ENCODE measurements at regions not wholly inside any gene's neighbourhood (a gene's known extent, or its start where the extent isn't known, plus 50 kb on each side); places are given as distances from the start of the nearest gene placed in this dataset.

DNA sequence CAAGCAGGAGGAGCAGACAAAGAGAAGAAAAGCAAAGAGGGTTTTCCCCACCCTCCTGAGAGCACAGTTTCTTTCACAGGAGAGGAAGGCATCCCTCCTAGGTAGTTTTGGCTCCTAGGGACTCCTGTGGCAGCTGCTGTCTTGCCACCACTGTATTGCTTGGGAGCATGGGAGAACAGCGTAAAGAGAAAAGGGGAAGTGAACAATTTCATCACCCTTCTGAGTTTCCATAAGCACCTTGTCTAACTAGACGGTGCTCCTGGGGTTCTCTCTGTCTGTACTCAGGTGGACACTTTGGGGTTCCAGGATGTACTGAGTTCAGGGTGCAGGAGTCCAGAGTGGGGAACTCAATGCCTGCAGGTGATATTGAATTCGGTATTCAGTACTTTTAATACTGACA, 1430.5 kb downstream of the TBC1D22A start:
- Histone ChIP-seq H3K36me3 (replicated peaks; ENCODE audit: control insufficient read depth, insufficient read depth, low read length) (no peaks in the 10 kb centered on the region), H3K4me3 (ENCODE audit: insufficient read depth, low read depth, low read length) (no peak overlapping the region), H3K27me3 (ENCODE audit: control insufficient read depth, insufficient read depth, low read length) (no peaks in the 10 kb centered on the region)
- DNase-seq = no peak

DNA sequence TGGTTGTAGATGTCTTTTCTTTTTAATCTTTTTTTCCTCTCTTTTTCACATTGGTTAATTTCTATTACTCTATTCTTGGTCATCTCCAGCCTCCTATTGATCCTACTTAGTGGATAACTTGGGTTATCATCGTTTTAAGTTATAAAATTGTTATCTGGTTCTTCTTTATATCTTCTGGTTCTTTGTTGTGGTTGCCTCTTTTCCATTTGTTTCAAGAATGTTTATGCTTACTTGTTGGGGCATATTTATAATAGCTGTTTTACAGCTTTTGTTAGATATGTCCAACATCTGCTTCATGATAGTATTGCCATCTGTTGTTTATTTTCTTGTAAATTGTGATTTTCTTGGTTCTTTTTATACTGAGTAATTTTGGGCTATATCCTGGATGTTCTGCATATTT, 1429.6 kb downstream of the TBC1D22A start:
- no peak for DNase-seq
- Histone ChIP-seq H3K4me3 (ENCODE audit: insufficient read depth, low read depth, low read length) (no peak overlapping the region), H3K36me3 (replicated peaks; ENCODE audit: control insufficient read depth, insufficient read depth, low read length) (no peaks in the 10 kb centered on the region), H3K27me3 (ENCODE audit: control insufficient read depth, insufficient read depth, low read length) (no peaks in the 10 kb centered on the region)

DNA sequence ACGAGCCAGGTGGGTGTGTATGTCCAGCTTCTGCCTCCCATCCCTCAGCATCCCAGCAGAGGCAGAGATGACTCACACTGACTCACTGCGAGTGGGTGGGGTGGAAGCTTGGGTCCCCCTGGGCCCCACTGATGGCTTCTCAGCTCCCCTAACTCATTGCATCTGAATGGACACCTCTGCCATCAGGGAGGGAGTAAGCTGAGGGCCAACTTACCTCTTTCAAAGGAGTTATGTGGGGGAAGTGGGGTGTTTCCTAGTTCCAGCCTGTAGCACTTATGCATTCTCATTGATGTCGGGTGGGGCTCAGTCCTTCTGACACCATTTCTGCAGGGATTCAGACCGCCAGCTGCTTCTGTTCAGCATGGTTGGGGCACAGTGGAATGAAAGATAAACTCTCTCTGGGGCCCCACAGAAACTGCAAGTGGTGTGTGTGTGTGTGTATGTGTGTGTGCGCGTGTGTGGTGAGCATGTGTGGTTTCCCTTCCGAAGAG, 1425.8 kb downstream of the TBC1D22A start:
- no peak overlapping the region for H3K4me3 ChIP-seq (ENCODE audit: insufficient read depth, low read depth, low read length)
- H3K36me3 ChIP-seq (replicated peaks; ENCODE audit: control insufficient read depth, insufficient read depth, low read length) = no peaks in the 10 kb centered on the region
- no peaks in the 10 kb centered on the region for H3K27me3 ChIP-seq (ENCODE audit: control insufficient read depth, insufficient read depth, low read length)
- DNase-seq = peak; percentile 49

DNA sequence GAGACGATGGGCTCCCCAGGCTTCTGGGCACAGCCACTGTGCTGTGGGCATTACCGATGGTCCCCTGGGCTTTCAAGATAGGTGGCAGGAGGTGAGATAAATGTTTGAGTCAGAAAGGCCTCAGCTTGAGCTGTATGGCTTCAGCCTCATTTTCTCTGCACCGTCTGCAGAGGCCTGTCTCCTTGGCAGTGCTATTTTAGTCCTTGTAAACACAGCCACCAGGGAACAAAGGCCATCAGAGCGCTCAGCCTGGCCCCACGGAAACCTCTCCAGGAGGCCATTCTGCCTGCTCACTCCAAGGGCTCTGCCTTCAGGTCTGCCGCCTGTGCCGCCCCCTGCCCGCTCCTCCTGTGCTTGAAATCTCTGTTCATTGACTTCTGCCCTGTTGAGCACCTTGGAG, 1424.9 kb downstream of the TBC1D22A start:
- Histone ChIP-seq H3K36me3 (replicated peaks; ENCODE audit: control insufficient read depth, insufficient read depth, low read length) (no peaks in the 10 kb centered on the region), H3K27me3 (ENCODE audit: control insufficient read depth, insufficient read depth, low read length) (no peaks in the 10 kb centered on the region), H3K4me3 (ENCODE audit: insufficient read depth, low read depth, low read length) (no peak overlapping the region)
- DNase-seq = peak; percentile 48

DNA sequence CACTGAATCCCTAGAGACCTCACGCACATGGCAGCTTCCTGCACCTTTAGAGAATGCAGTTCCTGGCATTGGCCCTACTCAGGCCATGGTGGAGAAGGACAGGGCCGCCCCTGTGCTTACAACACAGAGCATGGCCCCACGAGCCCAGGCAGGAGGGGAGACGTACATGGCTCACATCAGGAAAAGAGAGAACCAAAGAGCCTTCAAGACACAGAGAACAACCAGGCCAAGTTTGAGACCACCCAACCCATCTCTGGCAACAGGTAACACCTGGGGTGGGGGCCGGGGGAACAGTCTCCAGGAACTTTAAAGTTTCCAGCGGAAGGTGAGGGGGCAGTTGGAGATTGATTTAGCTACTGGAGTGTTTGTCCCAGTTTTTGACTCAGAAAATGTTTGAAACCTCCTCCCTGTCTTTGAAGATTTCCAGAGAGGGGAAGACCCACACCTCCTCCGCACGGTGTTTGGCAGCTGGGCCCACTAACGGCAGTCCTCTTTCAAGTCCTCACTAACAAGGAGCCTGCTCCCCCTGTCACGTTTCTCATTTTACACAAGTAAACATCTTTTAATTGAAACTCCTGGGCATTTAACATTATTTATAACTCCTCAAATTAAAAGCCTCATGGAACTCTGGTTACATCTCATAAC, 1423.8 kb downstream of the TBC1D22A start:
- DNase-seq = no peak
- H3K4me3 ChIP-seq (ENCODE audit: insufficient read depth, low read depth, low read length) = no peak overlapping the region
- H3K36me3 ChIP-seq (replicated peaks; ENCODE audit: control insufficient read depth, insufficient read depth, low read length) = no peaks in the 10 kb centered on the region
- H3K27me3 ChIP-seq (ENCODE audit: control insufficient read depth, insufficient read depth, low read length) = no peaks in the 10 kb centered on the region

DNA sequence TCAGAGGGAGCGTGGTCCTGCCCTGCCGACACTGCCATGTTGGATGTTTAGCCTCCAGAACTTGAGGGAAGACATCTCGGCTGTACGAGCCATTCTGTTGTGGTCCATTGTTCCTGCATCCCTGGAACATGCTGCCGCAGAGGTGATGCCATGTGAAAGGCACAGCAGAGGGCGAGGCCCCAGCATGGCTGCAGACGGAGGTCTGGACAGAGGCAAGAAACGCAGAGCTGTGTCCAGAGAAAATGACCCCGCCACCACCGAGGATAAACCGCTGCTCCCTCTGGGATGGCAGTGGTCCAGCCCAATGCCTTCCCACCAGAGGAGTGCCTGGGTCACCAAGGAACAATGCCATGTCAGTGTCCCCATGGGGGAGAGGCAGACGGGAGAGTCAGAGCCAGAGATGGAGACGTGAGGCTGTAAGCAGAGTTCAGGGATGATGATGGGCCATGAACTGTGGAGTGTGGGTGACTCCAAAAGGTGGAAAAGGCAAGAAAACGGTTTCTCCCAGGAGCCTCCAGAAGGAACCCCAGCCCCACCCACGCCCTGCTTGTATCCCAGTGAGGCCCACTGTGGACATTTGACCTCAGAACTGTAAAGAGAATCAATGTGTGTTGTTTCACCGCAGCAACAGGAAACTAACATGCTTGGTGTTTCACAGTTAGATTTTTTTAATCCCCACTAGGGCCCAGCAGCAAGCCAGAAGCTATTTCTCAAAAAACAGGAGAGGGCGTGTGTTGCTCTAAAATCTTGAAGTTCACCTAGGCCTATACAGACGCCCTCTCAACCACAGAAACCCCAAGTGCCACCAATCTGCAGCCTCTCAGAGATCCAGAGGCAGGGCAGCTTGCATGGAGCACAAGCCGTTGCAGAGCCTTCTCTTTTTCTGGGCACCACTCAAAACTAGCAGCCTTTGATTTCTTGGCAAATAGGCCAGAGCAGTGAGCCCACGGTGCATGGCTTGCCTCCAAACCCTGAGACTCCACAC, 1422.9 kb downstream of the TBC1D22A start:
- DNase-seq = no peak
- Histone ChIP-seq H3K4me3 (ENCODE audit: insufficient read depth, low read depth, low read length) (no peak overlapping the region), H3K36me3 (replicated peaks; ENCODE audit: control insufficient read depth, insufficient read depth, low read length) (no peaks in the 10 kb centered on the region), H3K27me3 (ENCODE audit: control insufficient read depth, insufficient read depth, low read length) (no peaks in the 10 kb centered on the region)

DNA sequence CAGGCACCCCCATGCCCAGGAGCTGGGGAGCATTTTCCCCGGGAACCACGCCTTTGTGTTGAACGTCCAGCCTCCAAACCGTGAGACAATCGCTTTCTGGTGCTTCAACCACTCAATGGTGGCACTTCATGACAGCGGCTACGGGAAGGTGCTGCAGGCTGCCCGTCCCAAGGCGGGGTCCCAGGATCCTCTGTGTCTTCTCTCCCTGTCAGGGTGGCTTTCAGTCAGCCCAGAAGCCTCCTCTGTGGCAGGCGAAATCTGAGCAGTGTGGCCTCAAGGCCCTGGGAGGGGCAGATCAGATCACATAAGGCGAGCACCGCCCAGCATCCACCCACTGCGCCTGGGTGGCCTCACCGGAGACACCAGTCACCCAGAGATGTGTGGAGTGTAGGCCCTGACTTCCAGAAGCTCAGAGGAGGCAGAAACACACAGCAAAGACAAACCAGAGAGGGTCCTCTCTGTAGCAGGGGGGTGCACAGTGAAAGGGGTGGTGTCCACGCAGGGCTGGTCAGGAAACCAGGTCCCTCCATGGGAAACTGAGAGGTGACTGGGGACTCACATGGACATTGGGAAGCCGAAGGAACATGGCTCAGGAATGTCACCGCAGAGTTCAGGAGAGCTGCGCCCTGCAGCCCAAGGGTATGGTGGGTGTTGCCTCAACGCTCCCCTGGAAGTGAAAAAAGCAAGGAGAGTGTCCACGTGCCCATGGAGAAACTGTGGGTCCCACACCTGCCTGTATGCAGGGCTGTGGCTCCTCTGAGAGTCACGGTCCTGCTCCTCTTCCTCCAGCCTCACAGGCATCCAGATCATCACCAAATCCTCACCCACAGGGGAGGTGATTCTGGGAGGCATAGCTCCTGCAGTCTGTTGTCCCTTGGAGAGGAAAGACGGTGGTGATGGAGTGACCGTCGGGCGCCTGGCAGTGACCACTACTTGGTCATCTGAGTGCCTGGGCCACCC, 1420.7 kb downstream of the TBC1D22A start:
- no peak for DNase-seq

DNA sequence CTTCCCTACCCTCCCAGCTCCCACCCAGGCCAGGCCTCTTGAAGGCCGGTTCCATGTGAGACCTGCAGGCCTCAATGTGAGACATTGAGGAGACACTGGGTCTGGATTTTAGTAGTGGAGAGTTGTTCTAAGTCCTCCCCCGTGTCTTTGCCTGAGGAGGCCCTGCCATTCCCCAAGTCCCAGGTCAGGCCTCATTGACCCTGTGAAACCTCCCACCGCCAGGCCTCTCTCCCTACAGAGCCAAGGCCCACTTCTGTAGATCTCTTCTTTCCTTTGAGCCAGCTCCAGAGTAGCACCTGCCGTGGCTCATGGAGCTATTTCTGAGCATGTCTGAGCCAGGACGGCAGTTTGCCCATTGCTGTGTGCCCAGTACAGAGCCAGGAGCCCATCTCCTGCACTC, 1419.6 kb downstream of the TBC1D22A start:
- DNase-seq = no peak
- Histone ChIP-seq H3K36me3 (replicated peaks; ENCODE audit: control insufficient read depth, insufficient read depth, low read length) (no peaks in the 10 kb centered on the region), H3K27me3 (ENCODE audit: control insufficient read depth, insufficient read depth, low read length) (no peaks in the 10 kb centered on the region), H3K4me3 (ENCODE audit: insufficient read depth, low read depth, low read length) (no peak overlapping the region)

More for the DNA sequence above, 1420.7 kb downstream of the TBC1D22A start:
- Histone ChIP-seq H3K36me3 (replicated peaks; ENCODE audit: control insufficient read depth, insufficient read depth, low read length) (no peaks in the 10 kb centered on the region), H3K27me3 (ENCODE audit: control insufficient read depth, insufficient read depth, low read length) (no peaks in the 10 kb centered on the region), H3K4me3 (ENCODE audit: insufficient read depth, low read depth, low read length) (no peak overlapping the region)

DNA sequence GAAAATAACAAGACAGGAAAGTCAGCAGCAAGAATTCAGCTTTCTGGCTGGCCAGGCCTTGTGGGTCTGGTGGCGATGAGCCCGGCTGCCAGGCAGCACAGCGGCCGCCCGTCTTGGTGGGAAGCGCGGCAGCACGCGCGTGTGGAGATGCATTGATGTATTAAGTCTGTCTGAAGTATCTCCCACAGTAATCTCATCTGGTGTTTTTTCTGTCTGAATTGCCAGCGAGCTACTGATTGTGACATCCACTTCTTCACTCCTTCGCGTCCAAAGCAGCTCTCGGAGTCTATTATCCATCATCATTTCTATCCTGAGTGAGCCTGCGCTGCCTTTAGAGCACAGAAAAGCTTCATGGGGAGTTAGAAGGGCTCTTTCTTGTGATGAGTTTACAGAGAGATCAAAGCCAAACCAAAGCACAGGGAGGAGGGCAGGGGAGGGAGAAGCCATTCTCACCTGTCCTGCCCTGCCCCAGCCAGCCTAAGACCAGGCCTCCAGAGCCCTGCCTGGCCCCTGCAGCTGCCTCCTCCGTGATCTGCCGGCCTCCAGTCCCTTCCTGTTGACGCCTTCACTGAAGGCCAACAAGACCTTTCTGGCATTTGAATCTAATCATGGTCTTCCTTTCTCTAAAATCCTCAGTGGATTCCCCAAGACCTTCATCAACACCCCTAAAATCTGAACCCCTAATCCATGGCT, 1419.0 kb downstream of the TBC1D22A start:
- no peak overlapping the region for H3K4me3 ChIP-seq (ENCODE audit: insufficient read depth, low read depth, low read length)
- no peaks in the 10 kb centered on the region for H3K27me3 ChIP-seq (ENCODE audit: control insufficient read depth, insufficient read depth, low read length)
- no peaks in the 10 kb centered on the region for H3K36me3 ChIP-seq (replicated peaks; ENCODE audit: control insufficient read depth, insufficient read depth, low read length)
- no peak for DNase-seq

DNA sequence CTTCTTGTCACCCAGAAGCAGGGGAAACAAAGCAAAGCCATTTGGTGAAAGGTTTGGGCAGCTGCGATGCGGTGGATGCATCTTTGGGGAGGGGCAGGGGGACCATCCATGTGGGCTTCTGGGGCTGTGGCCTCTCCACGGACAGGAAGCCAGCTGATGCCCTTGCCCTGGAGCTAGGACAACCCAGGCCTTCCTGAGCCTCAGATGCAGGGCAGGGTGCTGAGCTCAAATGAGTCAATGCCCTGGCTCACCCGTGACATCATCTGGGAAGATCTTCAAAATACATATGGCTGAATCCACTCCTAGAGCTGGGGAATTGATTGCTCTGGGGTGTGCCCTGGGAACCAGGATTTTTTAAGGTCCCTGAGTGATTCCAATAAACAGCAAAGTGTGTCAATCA, 1418.2 kb downstream of the TBC1D22A start:
- Histone ChIP-seq H3K4me3 (ENCODE audit: insufficient read depth, low read depth, low read length) (no peak overlapping the region), H3K36me3 (replicated peaks; ENCODE audit: control insufficient read depth, insufficient read depth, low read length) (no peaks in the 10 kb centered on the region), H3K27me3 (ENCODE audit: control insufficient read depth, insufficient read depth, low read length) (no peaks in the 10 kb centered on the region)
- no peak for DNase-seq

DNA sequence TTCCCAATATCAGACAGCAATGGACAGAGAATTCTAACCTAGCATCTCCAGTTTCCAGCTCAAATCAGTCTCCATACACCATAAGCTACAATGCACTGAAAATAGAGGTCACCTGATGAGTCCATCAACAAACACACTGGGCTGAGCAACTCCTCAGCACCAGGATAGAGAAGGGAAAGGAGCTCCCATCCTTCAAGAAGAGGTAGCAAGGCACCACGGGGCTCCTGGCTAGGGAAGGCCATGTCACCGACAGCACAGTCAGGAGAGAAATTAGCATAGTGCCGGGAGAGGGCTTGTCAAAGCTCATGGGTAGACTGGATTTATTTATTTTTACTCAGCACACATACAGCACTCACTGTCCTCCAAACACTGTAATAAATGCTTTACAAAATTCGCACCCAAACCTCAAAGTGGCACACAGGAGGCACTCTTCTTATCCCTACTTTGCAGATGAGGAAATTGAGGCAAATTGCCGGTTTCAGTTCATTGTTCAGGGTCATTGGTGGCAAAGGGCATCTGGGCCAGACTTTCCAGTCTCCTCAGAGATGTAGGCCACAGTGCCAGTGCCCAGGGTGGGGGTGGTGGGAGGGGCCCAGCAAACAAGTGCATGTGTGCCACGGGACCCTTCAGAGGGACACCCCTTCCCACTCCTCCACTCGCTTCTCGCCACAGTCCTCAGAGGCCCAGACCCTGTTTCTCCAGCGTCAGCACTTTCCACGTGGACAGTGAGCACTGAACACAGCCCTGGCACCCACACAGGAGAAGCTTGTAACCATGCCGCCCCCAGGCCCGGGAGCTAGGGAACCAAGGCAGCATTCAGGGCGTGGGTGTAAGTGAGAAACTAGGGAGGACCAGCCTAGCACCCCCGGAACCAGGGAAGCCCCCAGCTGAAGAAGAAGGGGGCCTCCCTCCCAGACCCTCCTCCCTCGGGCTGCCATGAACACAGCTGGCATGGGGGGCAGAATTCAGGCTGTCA, 1417.4 kb downstream of the TBC1D22A start:
- no peak for DNase-seq
- Histone ChIP-seq H3K4me3 (ENCODE audit: insufficient read depth, low read depth, low read length) (no peak overlapping the region), H3K36me3 (replicated peaks; ENCODE audit: control insufficient read depth, insufficient read depth, low read length) (no peaks in the 10 kb centered on the region), H3K27me3 (ENCODE audit: control insufficient read depth, insufficient read depth, low read length) (no peaks in the 10 kb centered on the region)

DNA sequence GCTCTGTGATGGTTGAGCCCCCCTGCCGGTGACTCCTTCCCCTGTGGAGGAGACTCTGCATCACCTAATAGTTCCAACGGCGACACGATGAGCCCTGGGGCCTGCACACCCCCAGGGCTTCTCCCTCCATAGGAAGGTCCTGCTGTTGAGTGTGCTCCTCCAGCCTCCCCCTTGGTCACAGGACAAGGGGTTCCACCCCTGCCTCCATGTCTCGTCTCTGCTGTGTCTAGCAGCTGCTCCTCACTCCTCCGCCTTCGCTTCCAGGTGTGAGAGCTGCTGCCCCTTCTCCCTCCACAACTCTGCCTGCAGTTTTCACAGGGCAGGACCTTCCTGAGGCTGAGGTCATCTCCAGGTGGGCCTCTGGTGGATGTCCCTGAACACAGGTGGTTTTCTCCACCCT, 1416.1 kb downstream of the TBC1D22A start:
- no peak overlapping the region for H3K4me3 ChIP-seq (ENCODE audit: insufficient read depth, low read depth, low read length)
- H3K36me3 ChIP-seq (replicated peaks; ENCODE audit: control insufficient read depth, insufficient read depth, low read length) = no peaks in the 10 kb centered on the region
- no peak for DNase-seq
- no peaks in the 10 kb centered on the region for H3K27me3 ChIP-seq (ENCODE audit: control insufficient read depth, insufficient read depth, low read length)

DNA sequence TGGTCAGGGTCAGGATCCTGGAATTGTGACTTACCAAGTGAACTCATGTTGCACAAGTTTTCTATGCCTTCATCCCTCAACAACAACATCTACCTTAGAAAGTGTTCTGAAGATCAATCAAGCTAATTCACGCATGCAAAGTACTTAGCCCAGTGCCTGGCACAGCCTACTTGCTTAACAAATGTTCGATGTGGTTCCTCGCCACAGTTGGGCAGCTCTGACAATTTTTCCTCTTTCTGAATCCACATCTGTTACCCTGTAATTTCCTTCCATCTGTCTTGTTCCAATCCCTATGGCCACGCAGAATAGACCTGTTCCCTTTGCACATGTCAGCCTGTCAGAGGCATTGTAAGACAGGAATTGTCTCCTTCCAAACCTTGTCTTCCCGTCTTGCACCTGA, 1415.2 kb downstream of the TBC1D22A start:
- H3K4me3 ChIP-seq (ENCODE audit: insufficient read depth, low read depth, low read length) = no peak overlapping the region
- no peak for DNase-seq
- no peaks in the 10 kb centered on the region for H3K27me3 ChIP-seq (ENCODE audit: control insufficient read depth, insufficient read depth, low read length)
- H3K36me3 ChIP-seq (replicated peaks; ENCODE audit: control insufficient read depth, insufficient read depth, low read length) = no peaks in the 10 kb centered on the region

All from H7 (cell line).